SK-N-MC (cell line): ENCODE measurements at regions not wholly inside any gene's neighbourhood (a gene's known extent, or its start where the extent isn't known, plus 50 kb on each side); places are given as distances from the start of the nearest gene placed in this dataset.

Experiments
- EZH2 ChIP-seq: fragments of 200-600 bp; sonication (generic); IDR thresholded peaks from one replicate; pipeline ENCODE4 v1.6.1; 2017; ENCODE audit warnings: antibody characterized with exemption
- FOXP2 ChIP-seq: optimal IDR thresholded peaks from 2 replicates; pipeline ENCODE3; 2011; ENCODE audit warnings: mild to moderate bottlenecking, moderate library complexity; ENCODE audit not compliant: insufficient read depth; ENCODE audit errors: extremely low read length, control extremely low read depth
- POLR2AphosphoS5 ChIP-seq: IDR thresholded peaks from 2 replicates; pipeline ENCODE4 v1.6.1; 2012; ENCODE audit warnings: mild to moderate bottlenecking, low read depth, low read length, borderline replicate concordance

- TF ChIP-seq POLR2AphosphoS5, result no peak
- TF ChIP-seq EZH2, result no peak
- TF ChIP-seq FOXP2, result no peak
Observed at GRCh38 chr7:33769930-33770329, 135.4 kb upstream of the BMPER start.
